DMS 273 (cell line): ENCODE measurements at regions not wholly inside any gene's neighbourhood (a gene's known extent, or its start where the extent isn't known, plus 50 kb on each side); places are given as distances from the start of the nearest gene placed in this dataset.
"Not testable (repeated sequence)": the region's sequence is repeated elsewhere in the genome, so short reads cannot be mapped to it uniquely, and the experiment has no call there.

Experiments used
- DNase-seq: peaks from one replicate; lab custom pipeline; 2025; ENCODE audit not compliant: unreplicated experiment; lab: John Stamatoyannopoulos, UW

DNA sequence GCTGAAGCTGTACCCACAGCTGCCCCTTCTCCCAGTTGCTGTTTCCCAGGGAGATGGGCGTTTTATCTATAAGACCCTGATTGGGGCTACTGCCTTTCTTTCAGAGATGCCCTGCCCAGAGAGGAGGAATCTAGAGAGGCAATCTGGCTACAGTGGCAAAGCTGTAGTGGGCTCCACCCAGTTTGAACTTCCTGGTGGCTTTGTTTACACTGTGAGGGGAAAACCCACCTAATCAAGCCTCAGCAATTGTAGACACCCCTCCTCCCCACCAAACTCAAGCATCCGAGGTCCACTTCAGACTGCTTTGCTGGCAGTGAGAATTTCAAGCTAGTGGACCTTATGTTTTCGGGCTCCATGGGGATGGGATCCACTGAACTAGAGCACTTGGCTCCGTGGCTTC, 240.4 kb upstream of the AFF2 start:
- no peak for DNase-seq

DNA sequence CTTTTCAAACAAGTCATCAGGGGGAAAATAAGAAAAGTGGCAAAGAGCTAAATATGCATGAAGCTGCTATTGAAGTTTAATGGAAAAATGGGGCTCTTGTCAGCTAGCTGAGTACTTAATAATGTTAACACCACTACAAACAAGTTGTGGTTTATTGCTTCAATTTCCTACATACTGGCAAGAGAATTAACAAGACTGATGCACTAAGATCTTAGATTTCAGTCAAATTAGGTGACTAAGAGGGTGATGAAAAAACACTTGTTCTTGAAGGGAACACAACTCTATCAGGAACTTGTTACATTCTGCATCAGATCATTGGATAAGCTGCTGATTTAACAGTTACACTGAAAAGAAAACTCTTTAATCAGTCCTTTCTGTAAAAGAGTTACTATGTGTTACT, 234.6 kb upstream of the AFF2 start:
- DNase-seq = no peak

DNA sequence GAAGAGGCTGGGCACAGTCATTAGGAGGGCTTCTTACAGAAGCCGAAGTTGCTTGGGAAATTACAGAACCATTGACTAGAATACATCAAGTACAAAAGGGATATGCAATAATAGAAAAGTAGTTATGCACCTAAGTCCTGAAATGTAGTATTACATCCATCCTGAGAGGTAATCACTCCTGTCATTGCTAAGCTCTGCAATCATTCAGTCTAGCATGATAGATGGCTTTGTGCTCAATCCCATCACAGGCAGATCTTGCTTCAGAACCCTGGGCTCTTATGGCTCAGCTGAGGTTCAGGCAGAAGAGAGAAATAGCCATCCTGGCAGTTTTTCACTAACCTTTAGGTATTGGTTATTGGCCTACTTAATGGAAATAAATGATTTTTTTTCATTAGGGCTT, 231.7 kb upstream of the AFF2 start:
- DNase-seq = no peak

GRCh38 chrX:148269513-148269912, 230.9 kb upstream of the AFF2 start:
- no peak for DNase-seq

DNA sequence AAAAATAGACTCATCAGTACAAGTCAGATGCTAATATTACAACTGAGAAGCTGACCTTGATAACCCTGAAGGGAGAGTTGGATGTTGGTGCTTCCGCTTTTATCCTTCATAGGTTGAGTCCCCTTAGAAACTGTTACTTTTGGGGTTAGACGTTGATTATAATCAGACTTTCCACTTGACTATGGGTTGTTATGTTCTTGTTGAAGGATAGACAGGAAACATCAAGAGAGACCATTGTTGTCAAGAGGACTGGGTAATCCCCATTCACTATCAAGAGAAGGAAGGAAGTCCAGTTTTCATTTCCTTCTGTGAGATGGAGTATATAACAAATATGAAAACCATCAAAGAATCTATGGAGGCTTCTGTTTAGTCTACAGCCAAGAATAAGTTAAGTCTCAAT, 229.9 kb upstream of the AFF2 start:
- DNase-seq = no peak

- no peak for DNase-seq
These were observed 229.2 kb upstream of the AFF2 start for GRCh38 chrX:148271263-148271662.

- DNase-seq = no peak
These were observed 218.5 kb upstream of the AFF2 start for GRCh38 chrX:148281920-148282319.

- no peak for DNase-seq
These were observed 217.9 kb upstream of the AFF2 start for GRCh38 chrX:148282504-148282903.

GRCh38 chrX:148284056-148284455, 216.4 kb upstream of the AFF2 start:
- no peak for DNase-seq

GRCh38 chrX:148284821-148285220, 215.6 kb upstream of the AFF2 start:
- DNase-seq = no peak

GRCh38 chrX:148288451-148288850, 212.0 kb upstream of the AFF2 start:
- DNase-seq = peak; percentile 6

DNA sequence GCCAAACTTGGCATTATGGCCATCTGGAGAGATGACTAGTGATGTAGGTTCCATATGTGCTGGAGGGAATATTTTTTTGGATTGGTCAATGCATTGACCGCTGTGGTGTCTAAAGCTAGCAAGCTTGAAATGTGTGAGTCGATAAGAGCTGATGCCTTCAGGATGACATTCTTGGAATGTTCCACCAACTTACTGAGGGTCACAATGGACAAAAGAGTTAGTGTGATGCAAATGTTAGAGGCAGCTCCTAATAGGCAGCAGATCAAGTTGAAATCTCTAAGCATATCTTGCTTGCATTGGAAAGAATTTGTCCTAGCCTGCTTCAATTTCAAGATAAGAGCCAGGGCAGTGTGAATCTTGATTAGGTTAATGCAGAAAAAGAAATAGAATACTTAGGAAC, 210.4 kb upstream of the AFF2 start:
- no peak for DNase-seq

- DNase-seq = no peak
These were observed 209.5 kb upstream of the AFF2 start for GRCh38 chrX:148290931-148291330.

DNA sequence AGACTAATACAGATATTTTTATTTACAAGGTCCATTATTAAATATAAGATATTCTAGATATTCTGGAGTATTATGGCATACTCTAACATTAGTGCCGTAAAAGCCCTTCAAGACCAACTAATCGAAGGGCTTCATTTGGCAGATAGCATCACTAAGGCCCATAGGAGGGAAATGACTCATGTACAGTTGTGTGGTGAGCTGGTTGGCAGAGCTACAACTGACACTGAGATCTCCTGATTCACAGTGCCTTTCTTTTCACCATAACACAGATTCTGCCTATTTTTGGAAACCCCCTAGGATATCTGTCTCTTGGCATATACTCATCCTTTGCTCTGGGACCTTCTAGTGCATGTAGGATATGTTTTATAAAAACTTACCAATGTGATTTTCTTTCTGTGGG, 201.7 kb upstream of the AFF2 start:
- no peak for DNase-seq

DNA sequence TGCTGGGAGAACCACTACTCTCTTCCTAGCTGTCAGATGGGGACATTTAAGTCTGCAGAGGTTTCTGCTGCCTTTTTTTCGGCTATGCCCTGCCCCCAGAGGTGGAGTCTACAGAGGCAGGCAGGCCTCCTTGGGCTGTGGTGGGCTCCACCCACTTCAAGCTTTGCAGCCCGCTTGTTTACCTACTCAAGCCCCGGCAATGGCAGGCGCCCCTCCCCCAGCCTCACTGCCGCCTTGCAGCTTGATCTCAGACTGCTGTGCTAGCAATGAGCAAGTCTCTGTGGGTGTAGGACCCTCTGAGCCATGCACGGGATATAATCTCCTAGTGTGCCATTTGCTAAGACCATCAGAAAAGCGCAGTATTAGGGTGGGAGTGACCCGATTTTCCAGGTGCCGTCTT, 195.2 kb upstream of the AFF2 start:
- not testable (repeated sequence) for DNase-seq

- DNase-seq = no peak
These were observed 191.0 kb upstream of the AFF2 start for GRCh38 chrX:148309413-148309812.

DNA sequence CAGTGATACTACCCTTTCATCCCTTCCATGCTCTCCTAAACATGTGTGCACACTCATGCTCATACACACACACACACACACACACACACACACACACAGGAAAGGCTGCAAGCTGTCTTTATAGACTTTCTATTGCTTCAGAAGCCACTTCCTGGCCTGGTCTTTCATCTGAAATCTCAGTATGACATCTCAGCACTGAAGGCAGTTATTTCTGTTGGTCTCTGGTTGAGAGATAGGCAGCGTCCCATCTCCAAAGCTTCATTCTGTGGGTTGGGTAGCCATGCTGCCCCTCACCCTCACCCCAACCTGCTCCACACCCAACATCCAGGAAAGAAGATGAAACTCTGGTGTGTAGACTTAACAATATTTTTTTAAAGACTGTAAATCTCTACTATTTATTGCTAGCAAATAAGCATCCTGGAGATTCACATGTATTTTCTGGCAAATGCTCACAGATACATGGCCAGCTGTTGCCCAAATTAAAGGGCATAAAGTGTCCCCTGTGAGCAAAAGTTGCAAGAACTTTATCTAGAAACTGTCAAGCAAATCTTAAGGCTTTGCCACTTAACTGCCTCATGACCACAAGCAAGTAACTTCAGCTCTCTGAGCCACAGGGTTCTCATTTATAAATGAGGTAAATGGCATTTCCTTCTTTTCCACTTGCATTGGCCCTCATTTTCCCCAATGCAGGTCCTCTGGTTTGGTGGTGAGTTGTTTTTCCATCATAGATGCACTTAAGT, 189.8 kb upstream of the AFF2 start:
- DNase-seq = no peak

DNA sequence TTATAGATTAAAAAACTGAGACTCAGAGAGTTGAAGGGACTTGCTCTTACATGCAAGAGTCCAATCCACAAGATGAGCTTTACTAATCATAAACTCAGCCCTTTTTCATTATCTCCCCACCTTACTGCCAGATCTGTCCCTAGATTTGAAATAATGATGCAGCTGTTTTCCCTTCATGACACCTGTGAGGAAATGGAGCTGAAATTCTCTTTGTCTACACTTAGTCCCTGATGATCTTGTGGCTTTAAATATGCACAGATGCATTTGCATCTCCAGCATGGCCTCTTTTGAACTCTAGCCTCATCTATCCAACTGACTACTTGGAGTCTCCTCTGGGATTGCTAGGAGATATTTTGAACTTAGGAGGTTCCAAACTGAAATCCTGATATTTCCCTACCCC, 188.9 kb upstream of the AFF2 start:
- DNase-seq = no peak

DNA sequence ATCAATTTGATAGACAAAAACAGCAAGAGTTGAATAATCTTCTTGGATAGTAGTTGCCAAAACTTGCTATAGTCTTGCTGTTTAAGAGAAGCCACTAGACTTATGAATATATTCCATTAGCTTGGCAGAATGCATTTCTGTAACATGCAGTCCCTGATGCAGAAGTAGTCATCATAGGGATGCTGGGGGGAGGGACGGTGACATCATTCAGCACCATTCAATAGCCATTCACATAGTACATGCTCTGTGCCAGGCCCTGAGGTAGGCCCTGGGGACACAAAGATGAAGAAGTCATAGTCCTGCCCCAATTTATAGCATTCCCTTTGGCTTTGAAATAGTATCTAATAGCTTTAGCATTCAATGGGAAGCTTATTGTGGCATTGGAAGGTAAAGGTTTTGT, 185.5 kb upstream of the AFF2 start:
- no peak for DNase-seq

GRCh38 chrX:148316446-148316845, 184.0 kb upstream of the AFF2 start:
- DNase-seq = no peak

GRCh38 chrX:148322906-148323305, 177.5 kb upstream of the AFF2 start:
- DNase-seq = no peak

GRCh38 chrX:148333989-148334388, 166.4 kb upstream of the AFF2 start:
- DNase-seq = no peak

- DNase-seq = peak; percentile 14
These were observed 162.5 kb upstream of the AFF2 start for GRCh38 chrX:148337873-148338272.
